WTC11 (cell line): ENCODE measurements at regions not wholly inside any gene's neighbourhood (a gene's known extent, or its start where the extent isn't known, plus 50 kb on each side); places are given as distances from the start of the nearest gene placed in this dataset.

ENCODE experiments used
- ATAC-seq: fragments of 200-7000 bp; cut with Tn5 transposase; 2 replicates; pipeline ENCODE4 v1.10.0; 2021; ENCODE audit warnings: mild to moderate bottlenecking, moderate library complexity
- CTCF ChIA-PET: fragments of 300-600 bp; sonication (Branson Sonifier 250); formaldehyde crosslinking; loops from one replicate; lab custom pipeline; 2021; ENCODE audit warnings: antibody characterized with exemption; lab: Charles Lee
- POLR2A ChIA-PET: fragments of 350-600 bp; sonication (Branson Sonifier 250); formaldehyde crosslinking; loops from one replicate; lab custom pipeline; 2021; ENCODE audit warnings: antibody characterized with exemption; lab: Charles Lee
- DNase-seq: peaks from one replicate; pipeline ENCODE4 v3.0.0; 2021; ENCODE audit warnings: low spot score
- H3K27ac Mint-ChIP-seq: 2 replicates; pipeline ENCODE4 v1.8.0; 2021; ENCODE audit warnings: mixed read lengths
- H3K27me3 Mint-ChIP-seq: 2 replicates; pipeline ENCODE4 v1.8.0; 2021; ENCODE audit warnings: low read depth, mild to moderate bottlenecking, moderate library complexity, mixed read lengths
- H3K36me3 Mint-ChIP-seq: 2 replicates; pipeline ENCODE4 v1.8.0; 2021; ENCODE audit warnings: mixed read lengths
- H3K4me1 Mint-ChIP-seq: 2 replicates; pipeline ENCODE4 v1.8.0; 2022; ENCODE audit warnings: mixed read lengths
- H3K4me3 Mint-ChIP-seq: 2 replicates; pipeline ENCODE4 v1.8.0; 2021; ENCODE audit warnings: mild to moderate bottlenecking, moderate library complexity, mixed read lengths
- H3K9me3 Mint-ChIP-seq: 2 replicates; pipeline ENCODE4 v1.8.0; 2021; ENCODE audit warnings: mixed read lengths
- CBFB ChIP-seq: sonication (generic); formaldehyde crosslinking; IDR thresholded peaks from 2 replicates; pipeline ENCODE4 v1.8.1; 2022; ENCODE audit warnings: mild to moderate bottlenecking, low read depth, missing genetic modification reagents
- CREB1 ChIP-seq: sonication (generic); formaldehyde crosslinking; IDR thresholded peaks from 2 replicates; pipeline ENCODE4 v1.8.0; 2023; ENCODE audit warnings: mild to moderate bottlenecking, missing genetic modification reagents
- CREM ChIP-seq: sonication (generic); formaldehyde crosslinking; IDR thresholded peaks from 2 replicates; pipeline ENCODE4 v1.8.1; 2022; ENCODE audit warnings: mild to moderate bottlenecking, missing genetic modification reagents, moderate library complexity
- ELF4 ChIP-seq: sonication (generic); formaldehyde crosslinking; IDR thresholded peaks from 2 replicates; pipeline ENCODE4 v1.8.1; 2022; ENCODE audit warnings: low read depth, mild to moderate bottlenecking, moderate library complexity, missing genetic modification reagents
- EMX1 ChIP-seq: fragments of 250-450 bp; sonication (Bioruptor Pico); IDR thresholded peaks from 2 replicates; pipeline ENCODE4 v1.8.0; 2021; ENCODE audit warnings: mild to moderate bottlenecking
- HMGA2 ChIP-seq: fragments of 250-450 bp; sonication (Bioruptor Pico); IDR thresholded peaks from 2 replicates; pipeline ENCODE4 v1.4.0; 2021; ENCODE audit warnings: mild to moderate bottlenecking, moderate library complexity
- KAT7 ChIP-seq: sonication (generic); formaldehyde crosslinking; IDR thresholded peaks from 2 replicates; pipeline ENCODE4 v1.8.1; 2023; ENCODE audit warnings: missing genetic modification reagents, mild to moderate bottlenecking, borderline replicate concordance
- MYBL2 ChIP-seq: sonication (generic); formaldehyde crosslinking; IDR thresholded peaks from 2 replicates; pipeline ENCODE4 v1.8.1; 2023; ENCODE audit warnings: mild to moderate bottlenecking, moderate library complexity, missing genetic modification reagents
- NFYB ChIP-seq: sonication (generic); formaldehyde crosslinking; conservative IDR thresholded peaks from 2 replicates; pipeline ENCODE4 v1.8.0; 2022; ENCODE audit warnings: low read depth, missing genetic modification reagents
- OVOL2 ChIP-seq: fragments of 250-450 bp; sonication (Bioruptor Pico); IDR thresholded peaks from 2 replicates; pipeline ENCODE4 v1.9.0; 2021; ENCODE audit warnings: mild to moderate bottlenecking, borderline replicate concordance
- RORB ChIP-seq: fragments of 250-450 bp; sonication (Bioruptor Pico); IDR thresholded peaks from 2 replicates; pipeline ENCODE4 v1.9.0; 2021; ENCODE audit warnings: mild to moderate bottlenecking
- SOX15 ChIP-seq: fragments of 250-450 bp; sonication (Bioruptor Pico); IDR thresholded peaks from 2 replicates; pipeline ENCODE4 v1.9.0; 2021; ENCODE audit warnings: mild to moderate bottlenecking
- TEAD1 ChIP-seq: sonication (generic); formaldehyde crosslinking; IDR thresholded peaks from 2 replicates; pipeline ENCODE4 v1.8.0; 2022; ENCODE audit warnings: mild to moderate bottlenecking, missing genetic modification reagents
- TP53 ChIP-seq: sonication (generic); formaldehyde crosslinking; IDR thresholded peaks from 2 replicates; pipeline ENCODE4 v1.8.1; 2023; ENCODE audit warnings: mild to moderate bottlenecking, missing genetic modification reagents
- ZBTB21 ChIP-seq: sonication (generic); formaldehyde crosslinking; IDR thresholded peaks from 2 replicates; pipeline ENCODE4 v1.8.1; 2023; ENCODE audit warnings: mild to moderate bottlenecking, missing genetic modification reagents, borderline replicate concordance
- ZNF138 ChIP-seq: sonication (generic); formaldehyde crosslinking; conservative IDR thresholded peaks from 2 replicates; pipeline ENCODE4 v1.8.1; 2022; ENCODE audit warnings: mild to moderate bottlenecking, moderate library complexity, missing genetic modification reagents
- ZNF219 ChIP-seq: sonication (generic); formaldehyde crosslinking; IDR thresholded peaks from 2 replicates; pipeline ENCODE4 v1.8.0; 2023; ENCODE audit warnings: missing genetic modification reagents, mild to moderate bottlenecking, borderline replicate concordance
- ZNF232 ChIP-seq: sonication (generic); formaldehyde crosslinking; IDR thresholded peaks from 2 replicates; pipeline ENCODE4 v1.8.0; 2022; ENCODE audit warnings: mild to moderate bottlenecking, missing genetic modification reagents
- ZNF396 ChIP-seq: fragments of 250-450 bp; sonication (Bioruptor Pico); IDR thresholded peaks from 2 replicates; pipeline ENCODE4 v1.8.0; 2021; ENCODE audit warnings: mild to moderate bottlenecking, moderate library complexity, borderline replicate concordance
- ZNF423 ChIP-seq: fragments of 250-450 bp; sonication (Bioruptor Pico); IDR thresholded peaks from 2 replicates; pipeline ENCODE4 v2.1.2; 2022; ENCODE audit warnings: mild to moderate bottlenecking, moderate library complexity
- ZNF671 ChIP-seq: fragments of 250-450 bp; sonication (Bioruptor Pico); IDR thresholded peaks from 2 replicates; pipeline ENCODE4 v1.8.0; 2021; ENCODE audit warnings: mild to moderate bottlenecking
- TF ChIP-seq, protein P1 (sequence below): sonication (generic); formaldehyde crosslinking; IDR thresholded peaks from 2 replicates; pipeline ENCODE4 v1.8.0; 2022; ENCODE audit warnings: mild to moderate bottlenecking, missing genetic modification reagents
- TF ChIP-seq, protein P2 (sequence below): fragments of 250-450 bp; sonication (Bioruptor Pico); IDR thresholded peaks from 2 replicates; pipeline ENCODE4 v1.9.0; 2021; ENCODE audit warnings: moderate library complexity, mild to moderate bottlenecking, inconsistent platforms, borderline replicate concordance
- TF ChIP-seq, protein P3 (sequence below): fragments of 250-450 bp; sonication (Bioruptor Pico); IDR thresholded peaks from 2 replicates; pipeline ENCODE4 v1.9.0; 2021; ENCODE audit warnings: mild to moderate bottlenecking
- TF ChIP-seq, protein P4 (sequence below): sonication (generic); formaldehyde crosslinking; IDR thresholded peaks from 2 replicates; pipeline ENCODE4 v1.8.0; 2023; ENCODE audit warnings: mild to moderate bottlenecking, missing genetic modification reagents
- TF ChIP-seq, protein P5 (sequence below): sonication (generic); formaldehyde crosslinking; IDR thresholded peaks from 2 replicates; pipeline ENCODE4 v1.8.1; 2023; ENCODE audit warnings: mild to moderate bottlenecking, missing genetic modification reagents, moderate library complexity
- TF ChIP-seq, protein P6 (sequence below): sonication (generic); formaldehyde crosslinking; conservative IDR thresholded peaks from 2 replicates; pipeline ENCODE4 v1.8.1; 2022; ENCODE audit warnings: mild to moderate bottlenecking, missing genetic modification reagents

DNA sequence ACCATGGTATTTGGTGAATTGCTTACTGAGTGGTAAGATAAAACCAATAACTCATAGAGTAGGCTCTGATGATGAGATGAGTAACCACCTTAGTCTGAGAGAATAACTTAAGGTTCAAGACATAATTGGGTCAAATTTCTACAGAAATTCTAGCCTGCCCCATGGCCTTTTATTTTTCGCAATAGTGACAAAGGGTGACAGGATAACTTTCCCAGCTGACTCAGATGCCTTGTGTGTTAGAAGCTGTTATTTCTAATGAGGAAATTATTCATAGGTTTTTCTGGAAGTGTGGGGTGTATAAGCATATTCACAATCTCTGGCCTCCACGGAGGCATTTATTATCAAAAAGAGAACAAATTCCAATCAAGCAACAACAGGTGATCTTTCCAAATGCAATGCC is 159.0 kb downstream of the NUP35 start:
- TF ChIP-seq RORB = no peak
- no peak for TF ChIP-seq MYBL2 (CRISPR knock-in tag)
- TF ChIP-seq SOX15 (CRISPR knock-in tag) = no peak
- TF ChIP-seq, protein P1, sequence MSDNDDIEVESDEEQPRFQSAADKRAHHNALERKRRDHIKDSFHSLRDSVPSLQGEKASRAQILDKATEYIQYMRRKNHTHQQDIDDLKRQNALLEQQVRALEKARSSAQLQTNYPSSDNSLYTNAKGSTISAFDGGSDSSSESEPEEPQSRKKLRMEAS = no peak
- H3K36me3 Mint-ChIP-seq = no peaks in the 10 kb centered on the region
- H3K9me3 Mint-ChIP-seq = no peaks in the 10 kb centered on the region
- ChIA-PET CTCF (interaction anchor here (1.6 kb wide), 1 partner anchor 34 kb away, joined by 5 read pairs; no protein-coding TSS in a partner anchor), POLR2A (no interaction called here)
- H3K27ac Mint-ChIP-seq = no peak overlapping the region
- H3K27me3 Mint-ChIP-seq = peaks cover 74% of the 10 kb centered on the region
- ATAC-seq = no peak
- H3K4me3 Mint-ChIP-seq = no peak overlapping the region
- peaks cover 6% of the 10 kb centered on the region; the same call in 1 of the 2 replicates for H3K4me1 Mint-ChIP-seq
- no peak for DNase-seq

DNA sequence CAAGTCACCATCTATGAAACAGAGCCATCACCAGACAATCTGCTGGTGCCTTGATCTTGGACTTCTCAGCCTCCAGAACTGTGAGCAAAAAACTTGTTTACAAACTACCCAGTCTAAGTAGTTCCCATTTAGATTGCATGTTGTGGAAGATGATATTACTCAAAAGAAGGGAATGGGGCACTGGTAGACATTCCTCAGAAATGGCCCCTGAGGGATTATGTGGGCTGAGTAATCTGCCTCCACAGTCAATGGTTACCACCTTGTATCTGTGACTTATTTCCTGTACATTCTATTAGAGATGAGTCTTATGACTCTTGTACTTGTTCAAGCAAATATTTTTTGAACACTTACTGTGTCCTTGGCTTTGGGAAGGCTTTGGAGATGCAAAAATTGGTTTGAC is 160.4 kb downstream of the NUP35 start:
- DNase-seq (no peak), ATAC-seq (no peak)
- TF ChIP-seq, protein P2, sequence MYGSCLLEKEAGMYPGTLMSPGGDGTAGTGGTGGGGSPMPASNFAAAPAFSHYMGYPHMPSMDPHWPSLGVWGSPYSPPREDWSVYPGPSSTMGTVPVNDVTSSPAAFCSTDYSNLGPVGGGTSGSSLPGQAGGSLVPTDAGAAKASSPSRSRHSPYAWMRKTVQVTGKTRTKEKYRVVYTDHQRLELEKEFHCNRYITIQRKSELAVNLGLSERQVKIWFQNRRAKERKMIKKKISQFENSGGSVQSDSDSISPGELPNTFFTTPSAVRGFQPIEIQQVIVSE (CRISPR knock-in tag) = no peak
- TF ChIP-seq, protein P3, sequence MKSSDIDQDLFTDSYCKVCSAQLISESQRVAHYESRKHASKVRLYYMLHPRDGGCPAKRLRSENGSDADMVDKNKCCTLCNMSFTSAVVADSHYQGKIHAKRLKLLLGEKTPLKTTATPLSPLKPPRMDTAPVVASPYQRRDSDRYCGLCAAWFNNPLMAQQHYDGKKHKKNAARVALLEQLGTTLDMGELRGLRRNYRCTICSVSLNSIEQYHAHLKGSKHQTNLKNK (CRISPR knock-in tag) = no peak
- no peak for TF ChIP-seq ELF4 (CRISPR knock-in tag)
- TF ChIP-seq CREM (CRISPR knock-in tag) = no peak
- no peak for TF ChIP-seq NFYB (CRISPR knock-in tag)
- TF ChIP-seq OVOL2 = no peak
- TF ChIP-seq ZBTB21 (CRISPR knock-in tag) = no peak
- Mint-ChIP-seq H3K36me3 (no peaks in the 10 kb centered on the region), H3K27me3 (peaks cover 74% of the 10 kb centered on the region), H3K4me1 (peaks cover 6% of the 10 kb centered on the region; the same call in 1 of the 2 replicates), H3K27ac (no peak overlapping the region), H3K9me3 (no peaks in the 10 kb centered on the region), H3K4me3 (no peak overlapping the region)
- ChIA-PET CTCF (no interaction called here), POLR2A (no interaction called here)

DNA sequence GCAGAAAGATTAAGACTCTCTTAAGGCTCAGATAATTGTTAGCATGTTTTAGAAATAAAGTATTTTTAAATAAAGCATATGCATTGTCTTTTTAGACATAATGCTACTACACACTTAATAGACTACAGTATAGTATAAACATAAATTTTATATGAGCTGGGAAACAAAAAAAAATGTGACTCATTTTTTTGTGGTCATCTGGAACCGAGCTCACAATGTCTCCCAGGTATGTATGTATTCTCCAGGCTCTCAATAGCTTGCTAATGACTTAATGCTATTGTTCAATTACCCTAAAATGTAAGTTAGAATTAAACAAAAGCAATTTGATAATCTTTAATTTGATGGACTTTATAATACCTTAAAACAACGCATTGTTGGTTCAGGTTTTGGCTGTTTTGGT is 167.2 kb downstream of the NUP35 start:
- POLR2A ChIA-PET = no interaction called here
- H3K9me3 Mint-ChIP-seq = 0 out of 2 replicates have a peak, but pooled peaks cover 5% of the 10 kb centered on the region

DNA sequence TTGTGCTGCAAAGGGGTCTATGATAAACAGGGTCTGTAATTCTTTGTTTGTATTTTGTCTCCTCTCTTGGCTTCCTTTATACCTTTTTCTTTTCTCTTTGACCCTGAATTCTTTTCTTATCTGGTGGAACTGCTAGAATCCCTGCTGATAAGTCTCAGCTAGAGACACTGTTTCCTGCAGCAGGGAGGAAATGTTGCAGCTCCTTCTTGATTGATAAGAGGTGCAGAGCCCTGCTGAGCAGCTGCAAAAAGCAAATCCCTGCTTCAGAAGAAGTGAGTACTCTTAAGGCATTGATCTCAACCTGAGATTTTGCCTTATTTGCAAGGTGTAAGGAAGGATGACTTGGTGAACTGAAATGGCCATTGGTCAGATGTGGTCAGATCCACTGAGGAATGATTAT is 167.8 kb downstream of the NUP35 start:
- Mint-ChIP-seq H3K9me3 (0 out of 2 replicates have a peak, but pooled peaks cover 5% of the 10 kb centered on the region), H3K27ac (peak overlapping the region; percentile 13; the same call in 1 of the 2 replicates), H3K4me1 (peaks cover 16% of the 10 kb centered on the region), H3K27me3 (peaks cover 32% of the 10 kb centered on the region), H3K36me3 (no peaks in the 10 kb centered on the region), H3K4me3 (no peak overlapping the region)
- POLR2A ChIA-PET = no interaction called here
- ATAC-seq (peak; percentile 86), DNase-seq (no peak)
- CTCF ChIA-PET = interaction anchor here (0.7 to 1.4 kb wide), 2 partner anchors 43 to 48 kb away, joined by 3 to 5 read pairs; no protein-coding TSS in a partner anchor
- no peak for TF ChIP-seq ZNF671 (CRISPR knock-in tag)
- TF ChIP-seq OVOL2 = no peak
- no peak for TF ChIP-seq CBFB (CRISPR knock-in tag)
- TF ChIP-seq ZNF396 (CRISPR knock-in tag) = no peak
- TF ChIP-seq, protein P3 (CRISPR knock-in tag) = no peak
- peak; percentile 78; the same call in 1 of the 2 replicates for TF ChIP-seq ZNF423
- TF ChIP-seq, protein P4, sequence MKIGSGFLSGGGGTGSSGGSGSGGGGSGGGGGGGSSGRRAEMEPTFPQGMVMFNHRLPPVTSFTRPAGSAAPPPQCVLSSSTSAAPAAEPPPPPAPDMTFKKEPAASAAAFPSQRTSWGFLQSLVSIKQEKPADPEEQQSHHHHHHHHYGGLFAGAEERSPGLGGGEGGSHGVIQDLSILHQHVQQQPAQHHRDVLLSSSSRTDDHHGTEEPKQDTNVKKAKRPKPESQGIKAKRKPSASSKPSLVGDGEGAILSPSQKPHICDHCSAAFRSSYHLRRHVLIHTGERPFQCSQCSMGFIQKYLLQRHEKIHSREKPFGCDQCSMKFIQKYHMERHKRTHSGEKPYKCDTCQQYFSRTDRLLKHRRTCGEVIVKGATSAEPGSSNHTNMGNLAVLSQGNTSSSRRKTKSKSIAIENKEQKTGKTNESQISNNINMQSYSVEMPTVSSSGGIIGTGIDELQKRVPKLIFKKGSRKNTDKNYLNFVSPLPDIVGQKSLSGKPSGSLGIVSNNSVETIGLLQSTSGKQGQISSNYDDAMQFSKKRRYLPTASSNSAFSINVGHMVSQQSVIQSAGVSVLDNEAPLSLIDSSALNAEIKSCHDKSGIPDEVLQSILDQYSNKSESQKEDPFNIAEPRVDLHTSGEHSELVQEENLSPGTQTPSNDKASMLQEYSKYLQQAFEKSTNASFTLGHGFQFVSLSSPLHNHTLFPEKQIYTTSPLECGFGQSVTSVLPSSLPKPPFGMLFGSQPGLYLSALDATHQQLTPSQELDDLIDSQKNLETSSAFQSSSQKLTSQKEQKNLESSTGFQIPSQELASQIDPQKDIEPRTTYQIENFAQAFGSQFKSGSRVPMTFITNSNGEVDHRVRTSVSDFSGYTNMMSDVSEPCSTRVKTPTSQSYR (CRISPR knock-in tag) = no peak
- TF ChIP-seq, protein P1 = no peak
- TF ChIP-seq TEAD1 (CRISPR knock-in tag) = no peak
- TF ChIP-seq HMGA2 (CRISPR knock-in tag) = no peak
- TF ChIP-seq CREB1 (CRISPR knock-in tag) = no peak
- no peak for TF ChIP-seq TP53 (CRISPR knock-in tag)
- TF ChIP-seq, protein P5, sequence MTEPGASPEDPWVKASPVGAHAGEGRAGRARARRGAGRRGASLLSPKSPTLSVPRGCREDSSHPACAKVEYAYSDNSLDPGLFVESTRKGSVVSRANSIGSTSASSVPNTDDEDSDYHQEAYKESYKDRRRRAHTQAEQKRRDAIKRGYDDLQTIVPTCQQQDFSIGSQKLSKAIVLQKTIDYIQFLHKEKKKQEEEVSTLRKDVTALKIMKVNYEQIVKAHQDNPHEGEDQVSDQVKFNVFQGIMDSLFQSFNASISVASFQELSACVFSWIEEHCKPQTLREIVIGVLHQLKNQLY (CRISPR knock-in tag) = no peak

More for the DNA sequence above, 167.2 kb downstream of the NUP35 start:
- Mint-ChIP-seq H3K4me1 (peaks cover 16% of the 10 kb centered on the region), H3K27me3 (peaks cover 32% of the 10 kb centered on the region), H3K27ac (no peak overlapping the region), H3K36me3 (no peaks in the 10 kb centered on the region), H3K4me3 (no peak overlapping the region)
- ATAC-seq (no peak), DNase-seq (no peak)
- CTCF ChIA-PET = interaction anchor here (0.7 to 1.4 kb wide), 2 partner anchors 42 to 47 kb away, joined by 3 to 5 read pairs; no protein-coding TSS in a partner anchor
- TF ChIP-seq EMX1 (CRISPR knock-in tag) (no peak), ZNF219 (CRISPR knock-in tag) (no peak), TEAD1 (CRISPR knock-in tag) (no peak), CREM (CRISPR knock-in tag) (no peak), OVOL2 (no peak), KAT7 (no peak), ZNF138 (no peak), ZNF232 (CRISPR knock-in tag) (no peak)
- TF ChIP-seq, protein P6, sequence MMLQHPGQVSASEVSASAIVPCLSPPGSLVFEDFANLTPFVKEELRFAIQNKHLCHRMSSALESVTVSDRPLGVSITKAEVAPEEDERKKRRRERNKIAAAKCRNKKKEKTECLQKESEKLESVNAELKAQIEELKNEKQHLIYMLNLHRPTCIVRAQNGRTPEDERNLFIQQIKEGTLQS (CRISPR knock-in tag) = no peak
